SK-MEL-5 (cell line): ENCODE measurements at regions not wholly inside any gene's neighbourhood (a gene's known extent, or its start where the extent isn't known, plus 50 kb on each side); places are given as distances from the start of the nearest gene placed in this dataset.
A peak's percentile ranks its signal among the peaks of the same experiment; 100 is the strongest.

Experiments
- DNase-seq: peaks from one replicate; pipeline ENCODE4 v3.0.0-alpha.2; 2016; ENCODE audit warnings: low read depth, low spot score
- in situ Hi-C: cut with HindIII; loops from 2 replicates; pipeline ENCODE4 v1.10.0; 2016; ENCODE audit warnings: low sequenced_read_pairs, high pct_unique_total_duplicates, low pct_unique_long_range_greater_than_20kb

GRCh38 chr3:152156880-152157279, 111.8 kb upstream of the MBNL1 start:
- in situ Hi-C loops, result no loop called here
- DNase-seq, result no peak

GRCh38 chr3:152157337-152157736, 111.4 kb upstream of the MBNL1 start:
- in situ Hi-C loops, result no loop called here
- no peak for DNase-seq

- no peak for DNase-seq
- in situ Hi-C loops, result no loop called here
Measured at GRCh38 chr3:152159328-152159727, 109.4 kb upstream of the MBNL1 start.

- peak; percentile 32 for DNase-seq
- in situ Hi-C loops, result no loop called here
Measured at GRCh38 chr3:152160350-152161011, 108.2 kb upstream of the MBNL1 start.

- in situ Hi-C loops, result no loop called here
- DNase-seq, result no peak
Measured at GRCh38 chr3:152172460-152172859, 96.3 kb upstream of the MBNL1 start.

- no peak for DNase-seq
- in situ Hi-C loops, result no loop called here
Measured at GRCh38 chr3:152173627-152174026, 95.1 kb upstream of the MBNL1 start.

- DNase-seq, result no peak
- in situ Hi-C loops, result no loop called here
Measured at GRCh38 chr3:152174876-152175527, 93.7 kb upstream of the MBNL1 start.

GRCh38 chr3:152175528-152175889, 93.2 kb upstream of the MBNL1 start:
- DNase-seq, result no peak
- in situ Hi-C loops, result no loop called here

GRCh38 chr3:152176241-152176640, 92.5 kb upstream of the MBNL1 start:
- in situ Hi-C loops, result no loop called here
- DNase-seq, result no peak

- DNase-seq, result no peak
- in situ Hi-C loops, result no loop called here
Measured at GRCh38 chr3:152176998-152177397, 91.7 kb upstream of the MBNL1 start.

- in situ Hi-C loops, result no loop called here
- no peak for DNase-seq
Measured at GRCh38 chr3:152177757-152178156, 91.0 kb upstream of the MBNL1 start.

- DNase-seq, result peak; percentile 81
- in situ Hi-C loops, result no loop called here
Measured at GRCh38 chr3:152183473-152183872, 85.3 kb upstream of the MBNL1 start.

GRCh38 chr3:152184971-152185686, 83.6 kb upstream of the MBNL1 start:
- no peak for DNase-seq
- in situ Hi-C loops, result no loop called here

- in situ Hi-C loops, result no loop called here
- DNase-seq, result no peak
Measured at GRCh38 chr3:152185891-152186630, 82.7 kb upstream of the MBNL1 start.

- DNase-seq, result peak; percentile 13
- in situ Hi-C loops, result no loop called here
Measured at GRCh38 chr3:152190636-152191183, 78.0 kb upstream of the MBNL1 start.

- no peak for DNase-seq
- in situ Hi-C loops, result no loop called here
Measured at GRCh38 chr3:152192050-152192449, 76.7 kb upstream of the MBNL1 start.

GRCh38 chr3:152192936-152193672, 75.6 kb upstream of the MBNL1 start:
- no peak for DNase-seq
- in situ Hi-C loops, result no loop called here
